ENCODE measurements at regions not wholly inside any gene's neighbourhood (a gene's known extent, or its start where the extent isn't known, plus 50 kb on each side); places are given as distances from the start of the nearest gene placed in this dataset.
A peak's percentile ranks its signal among the peaks of the same experiment; 100 is the strongest.
"Not testable (repeated sequence)": the region's sequence is repeated elsewhere in the genome, so short reads cannot be mapped to it uniquely, and the experiment has no call there.

DNA sequence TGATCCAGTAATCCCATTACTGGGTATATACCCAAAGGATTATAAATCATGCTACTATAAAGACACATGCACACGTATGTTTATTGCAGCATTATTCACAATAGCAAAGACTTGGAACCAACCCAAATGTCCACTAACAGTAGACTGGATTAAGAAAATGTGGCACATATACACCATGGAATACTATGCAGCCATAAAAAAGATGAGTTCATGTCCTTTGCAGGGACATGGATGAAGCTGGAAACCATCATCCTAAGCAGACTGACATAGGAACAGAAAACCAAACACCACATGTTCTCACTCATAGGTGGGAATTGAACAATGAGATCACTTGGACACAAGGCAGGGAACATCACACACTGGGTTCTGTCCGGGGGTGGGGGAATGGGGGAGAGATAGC, 277.1 kb downstream of the COG6 start:
- DNase-seq = not testable (repeated sequence)

- no peak for DNase-seq
These were observed 279.7 kb downstream of the COG6 start for GRCh38 chr13:39935155-39935554.

DNA sequence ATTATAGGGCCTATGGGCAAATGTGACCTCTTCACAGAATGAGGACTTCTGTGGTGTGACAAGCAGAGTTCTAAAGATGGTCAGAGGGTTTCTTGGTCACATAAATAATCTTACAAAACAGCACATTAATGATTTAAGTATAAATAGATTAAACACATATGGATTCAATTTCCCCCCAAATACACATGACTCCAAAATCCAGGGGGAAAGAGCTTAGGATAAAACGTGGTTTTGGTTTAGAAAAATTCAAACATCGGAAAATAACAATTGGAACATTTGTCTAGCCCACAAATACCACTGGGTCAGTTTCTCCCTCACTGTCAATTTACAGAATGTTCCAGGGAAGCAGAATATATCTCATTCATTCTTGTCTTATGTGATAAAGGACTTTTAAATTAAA, 283.1 kb downstream of the COG6 start:
- DNase-seq = no peak

GRCh38 chr13:39941236-39941635, 285.8 kb downstream of the COG6 start:
- no peak for DNase-seq

DNA sequence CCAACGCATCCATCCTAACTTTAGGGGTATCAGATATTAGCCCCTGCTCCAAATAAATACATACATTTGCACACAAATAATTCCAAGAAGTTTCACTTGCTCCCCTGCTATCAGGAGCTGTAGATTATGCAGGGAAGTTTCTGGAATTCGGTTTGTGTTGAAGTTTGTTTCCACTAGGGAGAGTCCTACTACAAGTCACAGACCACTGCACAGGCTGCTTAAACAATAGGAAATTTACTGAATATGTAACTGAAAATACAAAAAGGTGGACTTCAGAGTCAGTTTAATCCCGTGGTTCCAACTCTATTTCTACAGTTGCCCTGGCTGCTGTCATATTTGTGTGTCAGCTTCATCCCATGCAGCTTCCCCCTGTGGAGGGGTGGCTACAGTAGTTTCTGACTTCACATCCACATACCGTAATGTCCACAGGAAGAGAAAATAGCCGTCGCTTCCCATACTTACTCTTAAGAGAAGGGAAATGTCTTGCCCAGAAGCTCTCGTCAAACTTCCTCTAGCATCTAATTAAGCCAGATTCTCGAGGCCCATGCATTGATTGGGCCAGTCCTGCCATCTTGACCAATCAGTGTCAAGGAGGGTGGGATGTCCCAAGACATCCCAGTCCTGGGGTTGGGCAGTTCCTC, 286.6 kb downstream of the COG6 start:
- no peak for DNase-seq

DNA sequence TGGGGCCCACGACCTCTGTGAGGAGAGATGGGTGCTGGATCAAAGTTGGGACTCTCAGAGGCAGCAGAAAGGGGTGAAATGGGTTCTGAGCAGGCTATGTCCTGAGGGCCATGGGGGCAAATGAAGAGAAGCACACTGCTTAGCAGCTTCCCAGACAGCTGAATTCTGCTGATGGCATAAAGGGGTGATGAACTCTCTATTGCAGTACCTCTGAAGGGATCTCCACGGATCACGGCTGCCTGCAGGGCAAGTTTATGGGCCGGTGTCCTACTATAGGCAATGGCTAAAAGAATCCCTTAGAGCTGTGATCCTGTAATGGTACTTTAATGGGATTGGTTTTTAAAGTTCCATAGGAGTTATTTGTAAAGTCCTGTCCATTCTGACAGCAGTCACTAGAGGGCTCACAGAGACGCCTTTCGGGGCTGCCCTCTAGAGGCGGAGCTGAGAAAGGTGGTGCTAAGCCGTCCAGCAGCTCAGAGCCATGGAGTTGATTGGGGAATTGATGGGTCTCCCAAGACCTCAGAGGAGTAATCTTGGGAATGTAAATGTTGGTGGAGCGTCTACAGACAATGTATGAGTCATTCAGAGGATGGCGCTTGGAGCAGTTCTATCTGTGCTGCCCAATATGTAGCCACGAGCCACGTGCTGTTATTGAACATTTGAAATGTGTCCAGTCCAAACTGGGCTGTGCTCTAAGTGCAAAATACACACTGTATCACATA, 287.3 kb downstream of the COG6 start:
- DNase-seq = peak in 29 of 51 donors; percentile 1 to 61 (median 21)

- DNase-seq = no peak
These were observed 288.2 kb downstream of the COG6 start for GRCh38 chr13:39943711-39944110.

DNA sequence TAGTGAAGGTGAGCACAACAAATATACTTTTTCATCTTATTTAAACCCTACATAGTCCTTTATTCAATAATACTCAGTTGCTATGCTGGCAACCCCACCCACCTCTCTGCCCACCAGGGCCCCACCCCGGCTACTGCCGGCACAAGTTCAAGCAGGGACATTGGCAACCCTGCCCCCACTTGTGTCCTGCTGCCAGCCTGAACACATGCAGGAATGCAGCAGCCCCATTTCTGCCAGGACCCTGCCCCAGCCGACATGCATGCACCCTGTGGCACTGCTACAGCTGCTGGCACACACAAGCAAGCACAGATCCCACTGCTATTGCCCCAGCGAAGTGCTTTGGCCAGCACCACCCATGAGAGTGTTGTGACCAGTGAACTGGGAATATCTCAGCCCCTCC, 289.8 kb downstream of the COG6 start:
- peak in 1 of 51 donors; percentile 5 for DNase-seq

DNA sequence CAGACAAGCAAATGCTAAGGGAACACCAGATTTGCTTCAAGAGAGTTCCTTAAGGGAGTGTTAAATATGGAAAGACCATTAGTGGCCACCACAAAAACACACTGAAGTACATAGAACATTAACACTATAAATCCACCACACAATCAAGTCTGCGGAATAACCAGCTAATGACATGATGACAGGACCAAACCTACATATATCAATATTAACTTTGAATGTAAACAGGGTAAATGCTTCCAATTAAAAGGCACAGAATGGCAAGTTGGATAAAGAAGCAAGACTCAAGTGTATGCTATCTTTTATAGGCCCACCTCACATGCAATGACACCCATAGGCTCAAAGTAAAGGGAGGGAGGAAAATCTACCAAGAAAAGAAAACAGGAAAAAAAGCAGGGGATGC, 291.3 kb downstream of the COG6 start:
- DNase-seq = no peak

DNA sequence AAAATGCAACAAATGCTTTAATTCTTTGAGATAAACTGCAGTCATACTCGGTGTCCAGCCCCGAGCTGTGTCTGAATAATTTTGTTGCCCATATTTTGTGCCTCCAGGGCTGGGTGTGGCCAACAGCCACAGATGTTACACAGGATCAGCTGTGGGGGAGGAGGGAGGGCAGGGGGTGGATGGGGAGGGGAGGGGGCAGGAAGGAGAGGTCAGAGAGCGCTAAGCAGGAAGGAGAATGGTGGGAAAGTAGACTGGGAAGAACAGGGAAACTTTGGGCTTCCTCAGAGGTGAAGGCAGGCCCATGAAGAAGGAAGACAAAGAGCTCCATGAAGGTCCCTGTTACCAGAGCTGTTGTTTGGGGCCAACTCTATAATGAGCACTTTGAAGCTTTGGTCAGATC, 295.8 kb downstream of the COG6 start:
- no peak for DNase-seq

DNA sequence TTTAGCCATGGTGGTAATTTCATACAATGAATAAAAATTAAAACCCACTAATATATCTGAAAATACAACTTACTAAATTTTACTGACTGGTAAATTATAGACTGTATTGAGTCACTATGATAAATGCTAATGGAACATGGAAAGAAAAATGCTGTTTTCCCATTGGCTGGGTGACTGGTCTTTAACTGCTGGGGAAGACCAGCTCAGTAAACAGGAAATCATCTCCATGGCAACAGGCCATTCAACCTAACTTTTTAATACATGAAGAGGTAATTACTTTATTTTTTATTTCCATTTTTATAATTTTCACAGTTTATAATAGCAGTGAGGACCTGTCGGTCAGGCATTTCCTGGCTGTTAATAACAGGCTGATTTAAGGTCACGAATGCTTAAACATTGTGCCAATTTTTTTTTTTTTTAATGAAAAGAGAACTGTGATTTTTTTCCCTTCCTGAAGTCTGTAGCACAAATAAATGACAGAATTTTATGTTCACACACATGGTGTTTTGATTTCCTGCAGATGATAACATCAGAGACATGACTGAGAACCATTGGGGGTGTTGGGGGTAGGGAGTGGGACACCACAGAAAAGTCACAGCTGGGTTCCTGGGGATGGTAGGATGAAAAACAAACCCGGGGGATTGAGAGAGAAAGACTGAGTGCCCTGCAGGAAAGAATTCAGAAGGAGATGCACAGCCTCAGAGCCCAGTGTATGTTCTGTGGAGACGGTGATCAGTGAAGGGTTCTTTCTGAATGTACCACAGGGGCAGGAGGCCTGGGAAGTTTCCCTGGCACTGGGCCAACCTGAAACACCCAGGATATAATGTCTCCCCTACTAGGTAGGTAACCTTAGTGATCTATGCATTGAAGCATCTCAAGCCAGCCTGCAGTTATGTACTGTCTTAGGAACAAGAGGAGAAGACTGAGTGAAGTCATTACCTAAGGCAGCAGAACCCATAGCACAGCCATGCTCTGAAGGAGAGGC, 297.1 kb downstream of the COG6 start:
- no peak for DNase-seq

DNA sequence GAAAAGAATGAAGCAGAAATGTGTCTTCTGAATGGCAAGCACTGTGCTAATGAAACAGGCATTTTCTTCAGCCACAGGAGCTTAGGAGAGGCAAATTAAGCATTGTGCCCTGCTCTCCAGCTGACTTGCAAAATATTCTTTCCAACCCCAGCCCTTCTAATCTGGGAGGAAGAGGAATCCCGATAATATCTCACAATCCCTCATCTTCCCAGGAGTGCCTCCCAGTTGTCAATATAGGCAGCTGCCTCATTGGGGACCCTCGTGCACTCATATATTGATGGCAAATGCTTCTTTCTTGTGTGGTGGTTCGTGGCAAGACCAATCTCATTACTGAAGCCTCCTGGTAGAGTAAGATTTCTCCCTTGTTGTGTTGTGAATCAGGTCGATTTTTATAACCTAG, 299.0 kb downstream of the COG6 start:
- DNase-seq = no peak

- DNase-seq = no peak
These were observed 300.1 kb downstream of the COG6 start for GRCh38 chr13:39955560-39955959.

GRCh38 chr13:39956036-39956435, 300.6 kb downstream of the COG6 start:
- DNase-seq = no peak

- DNase-seq = no peak
These were observed 302.6 kb downstream of the COG6 start for GRCh38 chr13:39957868-39958677.

DNA sequence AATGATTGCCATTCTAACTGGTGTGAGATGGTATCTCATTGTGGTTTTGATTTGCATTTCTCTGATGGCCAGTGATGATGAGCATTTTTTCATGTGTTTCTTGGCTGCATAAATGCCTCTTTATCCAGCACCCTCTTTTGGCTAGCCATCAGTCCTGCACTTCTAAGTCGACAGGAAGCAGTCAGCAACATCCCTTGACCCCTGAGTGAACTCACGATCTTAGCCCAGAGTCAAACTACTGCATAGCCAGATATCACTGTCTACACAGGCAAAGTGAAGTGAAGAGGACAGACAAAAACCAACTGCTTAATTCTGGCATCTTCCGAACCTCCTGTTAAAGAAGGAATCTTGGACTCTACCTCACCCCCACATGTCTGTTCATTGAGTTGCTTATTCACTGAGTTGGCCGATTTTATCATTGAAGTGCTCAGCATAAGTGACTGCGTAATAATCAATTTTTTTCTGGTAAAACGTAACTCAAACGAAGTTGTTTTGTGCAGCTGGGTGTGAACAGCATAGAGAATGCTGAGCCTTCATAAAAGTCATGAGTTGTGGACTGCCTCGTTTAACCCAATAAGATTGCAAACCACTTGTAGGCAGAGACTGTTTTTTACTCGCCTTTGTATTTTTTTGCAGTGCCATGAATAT, 304.2 kb downstream of the COG6 start:
- DNase-seq = no peak

DNA sequence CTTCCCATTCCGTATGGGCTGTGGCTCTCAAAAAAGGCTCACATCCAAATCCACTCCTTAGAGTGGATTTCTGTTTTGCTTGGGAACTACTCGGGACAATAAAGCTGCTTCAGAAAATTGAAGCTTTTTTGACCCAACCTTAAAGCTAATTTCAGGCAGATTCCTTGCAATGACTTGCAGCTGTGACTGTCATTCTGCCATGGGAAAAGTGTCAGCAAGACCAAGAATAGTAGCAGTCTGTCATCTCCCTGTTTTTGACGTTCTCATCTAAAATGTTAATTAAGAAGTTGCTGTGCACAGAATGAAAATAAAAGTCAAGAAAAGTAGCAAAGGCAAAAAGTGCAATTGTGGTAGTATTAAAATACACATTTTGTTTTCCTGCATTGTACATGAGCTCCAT, 304.7 kb downstream of the COG6 start:
- no peak for DNase-seq

DNA sequence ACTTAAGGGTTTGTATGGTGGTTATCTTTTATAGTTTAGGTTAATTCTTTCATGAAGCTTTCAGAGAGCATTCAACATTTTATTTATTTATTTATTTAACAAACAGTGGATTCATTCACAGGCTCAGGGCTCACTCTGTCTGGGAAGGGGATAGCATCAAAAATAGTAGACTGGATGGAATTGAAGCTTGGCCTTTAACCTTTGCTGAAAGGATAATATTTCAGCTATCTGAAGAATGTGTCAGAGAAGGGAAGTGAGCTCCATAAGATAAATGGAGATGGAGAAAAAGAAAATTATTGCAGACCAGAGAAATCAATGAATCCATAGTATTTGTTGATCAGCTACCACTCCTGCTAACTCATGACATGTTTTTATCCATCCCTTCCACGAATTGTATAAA, 305.6 kb downstream of the COG6 start:
- DNase-seq = no peak

- DNase-seq = no peak
These were observed 308.1 kb downstream of the COG6 start for GRCh38 chr13:39963612-39964011.

GRCh38 chr13:39965309-39965708, 309.8 kb downstream of the COG6 start:
- no peak for DNase-seq
